Endothelial cell of umbilical vein (primary cell): ENCODE measurements at regions not wholly inside any gene's neighbourhood (a gene's known extent, or its start where the extent isn't known, plus 50 kb on each side); places are given as distances from the start of the nearest gene placed in this dataset.

Experiments used
- BruUV-seq: library from RNA; stranded (reverse); fragments of 400-500 nt; replicated peaks from 2 replicates; lab custom pipeline; 2021; lab: Mats Ljungman, UMichigan
- CTCF ChIA-PET: fragments of 300-600, 350-600 bp; sonication (Branson Sonifier 250); formaldehyde crosslinking; loops from one replicate; lab custom pipeline; 2021; ENCODE audit warnings: antibody characterized with exemption, inconsistent platforms; lab: Charles Lee
- POLR2A ChIA-PET: fragments of 300-600, 350-600 bp; sonication (Branson Sonifier 250); formaldehyde crosslinking; loops from one replicate; lab custom pipeline; 2021; ENCODE audit warnings: antibody characterized with exemption, inconsistent platforms; lab: Charles Lee
- DNase-seq: peaks from one replicate; pipeline ENCODE4 v3.0.0-alpha.2; 2011; ENCODE audit warnings: low read depth, low spot score
- FAIRE-seq: peaks from 2 replicates; lab custom pipeline; 2011; peaks lifted over from hg19 to GRCh38; lab: Jason Lieb, UNC
- H2AFZ ChIP-seq: 2 replicates; pipeline ENCODE4 v1.6.0; 2012; ENCODE audit warnings: low read depth, low read length, control low read depth, inconsistent platforms
- H3K27ac ChIP-seq: 2 replicates; pipeline ENCODE4 v1.5.1; 2011; ENCODE audit warnings: low read depth, mild to moderate bottlenecking, control low read depth, low read length, moderate library complexity; ENCODE audit not compliant: insufficient read depth
- H3K27me3 ChIP-seq, 2 experiments: 2 replicates each; pipeline versions ENCODE4 v1.6.0 to v1.6.1; 2011; ENCODE audit warnings: low read length in 2 of 2, mixed read lengths in 1 of 2; ENCODE audit not compliant: control insufficient read depth in 2 of 2, insufficient read depth in 2 of 2
- H3K36me3 ChIP-seq, 2 experiments: 2 replicates in 1 of 2; 3 replicates in 1 of 2; pipeline ENCODE4 v1.5.1; 2011; ENCODE audit warnings: low read length in 2 of 2, mild to moderate bottlenecking in 1 of 2, moderate library complexity in 1 of 2; ENCODE audit not compliant: control insufficient read depth in 2 of 2, insufficient read depth in 2 of 2; ENCODE audit errors: extremely low read depth in 1 of 2
- H3K4me1 ChIP-seq: 3 replicates; pipeline ENCODE4 v1.5.1; 2011; ENCODE audit warnings: mild to moderate bottlenecking, low read length; ENCODE audit not compliant: control insufficient read depth, insufficient read depth; ENCODE audit errors: extremely low read depth
- H3K4me2 ChIP-seq: 2 replicates; pipeline ENCODE4 v1.6.1; 2011; ENCODE audit warnings: low read length, control low read depth, mixed read lengths; ENCODE audit not compliant: insufficient read depth
- H3K4me3 ChIP-seq, 3 experiments: fragments of 200-600 bp in 1 of 3; sonication (generic), shearing (Covaris generic) in 1 of 3; replicated peaks in 1 of 3; 2 replicates each; pipeline ENCODE4 v1.5.1; 2011 to 2016; ENCODE audit warnings: control low read depth in 3 of 3, low read length in 3 of 3, mild to moderate bottlenecking in 2 of 3, inconsistent platforms in 1 of 3, low read depth in 1 of 3, moderate library complexity in 1 of 3; ENCODE audit not compliant: insufficient read depth in 1 of 3
- H3K79me2 ChIP-seq: 2 replicates; pipeline ENCODE4 v1.6.0; 2012; ENCODE audit warnings: low read length, inconsistent platforms; ENCODE audit not compliant: control insufficient read depth, insufficient read depth
- H3K9ac ChIP-seq: replicated peaks from 2 replicates; pipeline ENCODE3; 2011; ENCODE audit warnings: low read length, control low read depth; ENCODE audit not compliant: insufficient read depth; ENCODE audit errors: extremely low read depth
- H3K9me1 ChIP-seq: replicated peaks from 3 replicates; pipeline ENCODE4 v1.6.0; 2011; ENCODE audit warnings: mild to moderate bottlenecking, low read length; ENCODE audit not compliant: control insufficient read depth, insufficient read depth; ENCODE audit errors: extremely low read depth
- H3K9me3 ChIP-seq: replicated peaks from 2 replicates; pipeline ENCODE4 v1.5.1; 2012; ENCODE audit warnings: low read length, inconsistent platforms; ENCODE audit not compliant: control insufficient read depth, insufficient read depth
- H4K20me1 ChIP-seq: replicated peaks from 2 replicates; pipeline ENCODE3; 2011; ENCODE audit warnings: mild to moderate bottlenecking, low read length; ENCODE audit not compliant: control insufficient read depth, insufficient read depth; ENCODE audit errors: extremely low read depth
- EZH2 ChIP-seq: IDR thresholded peaks from 2 replicates; pipeline ENCODE4 v1.6.1; 2012; ENCODE audit warnings: borderline replicate concordance, low read depth, mild to moderate bottlenecking, moderate library complexity, low read length, inconsistent platforms; ENCODE audit not compliant: severe bottlenecking
- FOS ChIP-seq: IDR thresholded peaks from 2 replicates; pipeline ENCODE4 v1.6.1; 2011; ENCODE audit warnings: mild to moderate bottlenecking, low read length, moderate library complexity, borderline replicate concordance; ENCODE audit not compliant: insufficient read depth
- GATA2 ChIP-seq: IDR thresholded peaks from 2 replicates; pipeline ENCODE4 v1.7.0; 2011; ENCODE audit warnings: low read depth, mild to moderate bottlenecking, moderate library complexity, mixed read lengths, low read length; ENCODE audit not compliant: insufficient read length, insufficient read depth
- JUN ChIP-seq: IDR thresholded peaks from 2 replicates; pipeline ENCODE4 v1.6.1; 2011; ENCODE audit warnings: borderline replicate concordance, low read depth; ENCODE audit not compliant: insufficient read length, insufficient read depth
- MAX ChIP-seq: IDR thresholded peaks from 2 replicates; pipeline ENCODE4 v1.6.1; 2011; ENCODE audit not compliant: insufficient read depth, insufficient read length
- MYC ChIP-seq: IDR thresholded peaks from one replicate; pipeline ENCODE4 v1.6.1; 2011; ENCODE audit warnings: mild to moderate bottlenecking, low read depth, low read length
- POLR2A ChIP-seq: IDR thresholded peaks from 2 replicates; pipeline ENCODE4 v1.6.1; 2012; ENCODE audit warnings: low read depth, mild to moderate bottlenecking, control low read depth, low read length
- POLR2AphosphoS5 ChIP-seq: IDR thresholded peaks from 2 replicates; pipeline ENCODE4 v1.6.1; 2012; ENCODE audit warnings: low read depth, mild to moderate bottlenecking, control low read depth, low read length, moderate library complexity; ENCODE audit not compliant: insufficient read depth
- dilution Hi-C: fragments of 300-500 bp; cut with MboI; formaldehyde crosslinking; loops from one replicate; pipeline ENCODE4 v1.15.0; 2019; ENCODE audit warnings: low sequenced_read_pairs; ENCODE audit not compliant: extremely low pct_ligation_motif_present
- intact Hi-C: fragments of 100-400 bp; cut with micrococcal nuclease; formaldehyde crosslinking; loops from one replicate; pipeline ENCODE4 v1.10.0; 2022
- TF ChIP-seq, protein P1 (sequence below), 2 donors: IDR thresholded peaks; 1 replicate in 1 of 2; 2 replicates in 1 of 2; pipeline ENCODE4 v1.5.1; 2011; ENCODE audit warnings: low read length in 2 of 2, mild to moderate bottlenecking in 2 of 2, moderate library complexity in 2 of 2, control low read depth in 1 of 2, inconsistent platforms in 1 of 2, low read depth in 1 of 2; ENCODE audit not compliant: insufficient read depth in 1 of 2; ENCODE audit errors: extremely low read depth in 1 of 2

GRCh38 chr3:117141812-117142211, 432.2 kb downstream of the TUSC7 start:
- H3K9ac ChIP-seq = no peak overlapping the region
- no peaks in the 10 kb centered on the region for H3K9me1 ChIP-seq
- BruUV-seq = no TSS peak
- no peaks in the 10 kb centered on the region for H3K27me3 ChIP-seq
- FAIRE-seq = no peak
- H3K4me2 ChIP-seq = no peak overlapping the region
- DNase-seq = no peak
- dilution Hi-C loops (no loop called here), intact Hi-C loops (no loop called here)
- POLR2A ChIA-PET = no interaction called here
- H4K20me1 ChIP-seq = no peaks in the 10 kb centered on the region
- CTCF ChIA-PET = no interaction called here
- no peaks in the 10 kb centered on the region for H3K36me3 ChIP-seq
- H2AFZ ChIP-seq = no peak overlapping the region
- TF ChIP-seq MAX (no peak), FOS (no peak), EZH2 (no peak), POLR2A (no peak), POLR2AphosphoS5 (no peak), JUN (no peak), GATA2 (no peak), MYC (no peak)
- TF ChIP-seq, protein P1, sequence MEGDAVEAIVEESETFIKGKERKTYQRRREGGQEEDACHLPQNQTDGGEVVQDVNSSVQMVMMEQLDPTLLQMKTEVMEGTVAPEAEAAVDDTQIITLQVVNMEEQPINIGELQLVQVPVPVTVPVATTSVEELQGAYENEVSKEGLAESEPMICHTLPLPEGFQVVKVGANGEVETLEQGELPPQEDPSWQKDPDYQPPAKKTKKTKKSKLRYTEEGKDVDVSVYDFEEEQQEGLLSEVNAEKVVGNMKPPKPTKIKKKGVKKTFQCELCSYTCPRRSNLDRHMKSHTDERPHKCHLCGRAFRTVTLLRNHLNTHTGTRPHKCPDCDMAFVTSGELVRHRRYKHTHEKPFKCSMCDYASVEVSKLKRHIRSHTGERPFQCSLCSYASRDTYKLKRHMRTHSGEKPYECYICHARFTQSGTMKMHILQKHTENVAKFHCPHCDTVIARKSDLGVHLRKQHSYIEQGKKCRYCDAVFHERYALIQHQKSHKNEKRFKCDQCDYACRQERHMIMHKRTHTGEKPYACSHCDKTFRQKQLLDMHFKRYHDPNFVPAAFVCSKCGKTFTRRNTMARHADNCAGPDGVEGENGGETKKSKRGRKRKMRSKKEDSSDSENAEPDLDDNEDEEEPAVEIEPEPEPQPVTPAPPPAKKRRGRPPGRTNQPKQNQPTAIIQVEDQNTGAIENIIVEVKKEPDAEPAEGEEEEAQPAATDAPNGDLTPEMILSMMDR (IDR thresholded peaks at IDR 0.05; ENCODE audit: extremely low read depth in 1 of 2, insufficient read depth in 1 of 2, low read depth in 1 of 2, low read length in 2 of 2) = no peak
- H3K9me3 ChIP-seq = no peaks in the 10 kb centered on the region
- no peak overlapping the region for H3K27ac ChIP-seq
- H3K4me1 ChIP-seq = no peaks in the 10 kb centered on the region
- no peak overlapping the region for H3K4me3 ChIP-seq
- H3K79me2 ChIP-seq = no peaks in the 10 kb centered on the region
